Left kidney (tissue), 1 donor: ENCODE measurements at regions not wholly inside any gene's neighbourhood (a gene's known extent, or its start where the extent isn't known, plus 50 kb on each side); places are given as distances from the start of the nearest gene placed in this dataset.

Experiments
- DNase-seq: peaks from one replicate; pipeline ENCODE4 v3.0.0-alpha.2; 2013

DNA sequence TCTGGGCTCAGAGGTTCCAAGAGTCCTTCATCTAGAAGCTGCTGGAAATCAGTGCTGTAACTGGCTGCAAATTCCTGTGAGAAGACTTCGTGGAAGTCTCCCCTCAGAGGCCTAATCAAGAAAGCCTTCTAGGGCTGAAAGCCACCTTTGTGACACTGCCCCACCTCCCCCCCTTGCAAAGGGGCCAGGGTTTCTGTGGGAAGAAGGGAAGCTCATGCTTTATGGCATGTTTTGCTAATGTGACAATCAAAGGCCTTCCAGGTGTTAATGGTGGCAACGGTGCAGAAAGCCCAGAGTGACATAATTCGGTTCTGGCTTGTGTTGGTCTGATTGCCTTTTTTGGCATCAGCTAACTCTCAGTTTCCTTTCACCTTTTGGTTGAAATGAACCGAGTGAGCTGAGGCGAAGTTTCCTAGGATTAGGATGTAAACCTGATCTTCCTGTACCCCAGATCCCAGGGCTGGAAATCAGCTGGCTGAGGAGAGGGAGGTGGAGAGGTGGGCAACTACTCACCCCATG, 126.9 kb upstream of the TRIB2 start:
- no peak for DNase-seq

DNA sequence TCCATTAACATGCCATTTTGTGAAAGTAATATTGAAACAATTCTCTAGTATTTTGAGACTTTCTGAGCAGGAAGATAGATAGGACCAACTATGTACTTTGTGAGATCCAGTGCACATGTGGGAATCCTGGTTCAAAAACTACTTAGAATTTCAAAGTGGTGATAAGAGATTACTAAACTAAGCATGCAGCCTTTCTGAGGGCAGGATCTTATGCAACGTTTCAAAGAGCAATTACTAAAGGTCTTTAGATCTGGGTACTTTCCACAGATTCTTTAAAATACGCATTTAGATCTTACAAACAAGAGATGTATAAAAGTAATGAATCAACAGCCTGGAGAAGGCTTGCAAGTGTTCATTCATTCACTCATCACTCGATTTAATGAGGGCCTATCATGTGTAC, 124.4 kb upstream of the TRIB2 start:
- DNase-seq = no peak

DNA sequence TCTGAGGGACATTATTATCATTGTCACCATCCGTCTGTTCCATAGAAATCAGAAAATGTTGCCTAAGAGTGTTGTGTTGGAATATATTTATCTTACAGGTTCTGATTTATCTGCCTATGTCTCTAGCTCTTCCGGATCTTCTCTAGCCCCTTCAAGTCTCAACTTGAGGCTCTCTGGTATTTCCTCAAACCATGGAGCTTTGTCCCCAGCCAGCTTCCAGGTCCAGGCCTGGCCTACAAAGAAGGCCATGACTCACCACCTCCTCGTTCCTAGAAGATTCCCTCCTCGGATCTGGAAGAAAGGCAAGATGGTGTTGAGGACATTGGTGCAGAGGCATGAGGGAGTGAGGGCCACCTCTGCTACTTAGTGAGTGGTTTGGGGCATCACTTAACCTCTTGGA, 122.1 kb upstream of the TRIB2 start:
- DNase-seq = no peak

DNA sequence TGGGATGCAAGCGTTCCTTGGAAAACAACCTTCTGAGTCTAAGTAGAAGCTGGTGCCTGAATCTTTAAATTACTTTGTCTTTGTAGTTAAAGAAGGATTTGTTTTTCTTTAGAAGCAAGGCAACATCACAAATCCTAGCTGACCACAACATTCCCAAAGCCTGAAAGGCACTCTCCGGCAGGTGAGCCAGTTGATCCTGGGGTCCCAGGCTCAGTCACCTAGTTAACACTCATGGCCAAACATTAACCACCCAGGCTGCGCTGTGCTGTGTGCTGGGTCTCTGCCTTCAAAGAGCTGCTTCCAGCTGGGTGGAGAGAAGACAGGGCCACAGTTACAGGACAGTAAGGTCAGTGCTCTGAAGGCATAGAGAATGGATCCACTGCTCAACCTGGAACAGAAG, 120.0 kb upstream of the TRIB2 start:
- no peak for DNase-seq

DNA sequence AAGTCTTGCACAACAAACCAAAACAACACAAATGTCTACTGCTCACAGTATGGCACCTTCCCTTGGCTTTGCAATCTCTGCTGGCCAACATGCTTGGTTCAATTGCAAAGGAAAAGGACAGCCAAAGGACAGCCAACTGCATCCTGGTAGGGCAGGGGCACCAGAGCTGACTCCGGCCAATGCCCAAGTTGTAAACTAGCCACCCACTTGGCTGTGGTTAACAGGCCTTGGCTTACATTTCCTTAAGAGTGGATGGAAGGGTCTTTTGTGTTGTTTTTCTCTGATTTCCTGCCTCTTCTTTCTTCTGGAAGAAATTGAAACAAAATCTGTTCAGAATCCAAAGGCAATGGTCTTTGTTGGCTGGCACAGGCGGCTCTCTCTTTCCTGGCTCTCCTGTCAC, 119.1 kb upstream of the TRIB2 start:
- no peak for DNase-seq

DNA sequence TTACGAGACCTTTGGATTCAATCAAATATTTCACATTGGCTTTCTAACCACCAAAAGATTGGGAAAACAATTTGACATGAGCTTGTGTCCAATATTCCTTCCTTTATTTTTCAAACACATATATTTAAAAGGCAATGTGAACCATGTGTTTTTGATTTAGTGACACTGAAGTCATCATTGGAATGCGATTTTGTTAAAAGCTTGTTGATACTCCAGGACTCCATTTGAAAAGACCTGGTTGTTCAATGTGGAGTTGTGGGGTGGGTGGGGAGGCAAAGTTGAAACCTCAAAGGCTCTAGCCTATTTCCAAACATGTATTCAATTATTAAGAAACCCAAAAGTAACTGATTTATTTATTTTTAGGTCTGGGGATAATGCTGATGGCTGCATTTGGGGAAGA, 114.1 kb upstream of the TRIB2 start:
- DNase-seq = no peak

DNA sequence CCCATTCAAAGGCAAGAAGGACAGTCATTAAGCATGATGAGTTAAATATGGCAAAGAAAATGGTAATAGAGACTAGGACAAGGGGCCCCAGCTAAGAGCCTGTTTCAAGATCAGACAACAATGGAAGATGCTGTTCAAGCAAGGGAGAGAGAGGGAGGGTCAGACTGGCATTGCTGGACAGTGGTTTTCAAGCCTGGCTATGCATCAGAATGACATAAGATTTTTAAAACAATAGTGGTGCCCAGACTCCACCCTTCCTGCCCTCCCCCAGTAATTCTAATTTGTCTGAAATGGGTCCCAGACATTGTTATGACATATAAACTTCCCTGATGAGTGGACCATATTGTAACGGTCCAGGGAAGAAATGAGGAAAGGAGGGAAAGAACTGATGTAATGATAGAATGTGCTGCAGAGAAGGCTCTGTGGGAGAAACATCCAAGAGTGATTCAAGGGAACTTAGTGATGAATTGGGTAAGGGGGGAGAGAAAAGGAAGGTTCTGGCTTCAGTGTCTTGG, 112.9 kb upstream of the TRIB2 start:
- no peak for DNase-seq

DNA sequence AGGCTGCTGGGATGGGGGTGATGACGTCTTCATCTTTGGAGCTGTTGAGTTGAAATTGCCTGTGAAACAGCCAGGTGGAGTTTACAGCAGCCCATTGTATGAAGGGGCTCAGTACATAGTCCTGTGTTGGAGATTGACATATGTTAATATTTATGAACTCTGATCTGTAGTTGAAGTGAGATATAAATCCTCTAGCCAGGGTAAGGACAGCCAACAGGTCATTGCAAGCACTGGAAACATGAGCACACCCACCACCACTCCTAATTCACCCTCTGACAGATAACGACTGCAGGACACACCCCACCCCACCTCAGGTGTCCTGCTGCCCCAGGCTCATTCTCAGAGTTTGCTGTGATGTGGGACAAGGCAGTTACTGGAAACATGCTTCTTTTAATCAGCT, 112.4 kb upstream of the TRIB2 start:
- DNase-seq = no peak

DNA sequence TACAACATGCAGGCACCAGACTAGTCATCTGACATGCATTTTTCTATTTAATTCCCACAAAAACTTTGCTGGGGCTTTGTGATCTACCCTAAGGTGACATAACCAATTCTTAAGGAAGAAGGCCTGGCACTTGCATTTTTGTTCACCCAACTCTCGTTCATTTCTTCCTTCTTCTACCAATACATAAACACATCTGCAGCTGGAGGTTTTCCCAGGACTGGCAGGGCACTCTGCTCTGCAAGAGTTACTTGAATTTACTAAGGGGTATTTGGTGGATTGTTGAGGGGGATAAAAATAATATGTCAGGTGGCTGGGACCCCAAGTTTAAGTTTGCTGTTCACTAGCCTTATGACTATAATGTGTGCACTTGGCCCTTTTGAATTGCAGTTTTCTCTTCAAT, 111.4 kb upstream of the TRIB2 start:
- DNase-seq = no peak

DNA sequence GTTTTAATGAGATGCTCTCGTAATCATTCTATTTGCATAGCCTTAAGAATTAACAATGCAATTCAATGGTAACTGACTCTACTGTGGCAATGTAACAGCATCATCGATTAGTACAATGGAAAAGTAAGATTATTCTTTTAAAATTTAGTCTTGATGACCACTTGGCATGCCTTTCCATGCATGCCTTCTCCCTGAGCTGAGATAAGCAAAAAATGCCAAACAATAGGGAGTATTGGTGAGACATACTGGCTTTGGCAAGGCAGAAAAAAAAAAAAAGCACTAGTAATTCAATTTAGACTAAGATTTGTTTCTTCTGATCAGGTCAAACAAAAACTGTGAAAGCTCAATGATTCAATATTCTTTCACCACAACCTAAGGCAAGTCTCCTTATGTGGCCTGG, 110.8 kb upstream of the TRIB2 start:
- DNase-seq = no peak

DNA sequence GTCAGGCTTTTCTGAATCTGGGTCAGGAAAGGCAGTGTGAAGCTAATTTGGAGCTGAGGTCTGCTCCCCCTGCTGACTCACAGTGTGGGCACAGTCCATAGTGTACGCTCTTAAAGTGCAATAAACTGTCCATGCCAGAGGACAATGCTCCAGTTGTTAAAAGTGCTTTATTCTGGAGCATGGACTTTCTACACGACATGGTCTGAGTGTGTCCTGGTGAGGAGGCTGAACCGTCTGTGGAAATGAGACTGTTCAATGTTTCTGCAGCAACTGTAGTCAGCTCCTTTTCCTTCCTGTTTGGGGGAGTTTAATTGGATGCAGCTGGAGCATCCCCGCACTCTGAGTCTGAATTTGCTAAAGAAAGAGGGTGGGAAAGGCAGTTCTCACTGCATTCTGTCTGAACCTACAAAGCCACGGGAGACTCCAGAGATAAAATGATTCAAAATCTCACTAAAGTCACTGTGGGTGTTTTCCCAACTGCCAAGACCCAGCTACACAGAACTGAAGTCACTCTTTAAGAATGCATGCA, 110.2 kb upstream of the TRIB2 start:
- no peak for DNase-seq

DNA sequence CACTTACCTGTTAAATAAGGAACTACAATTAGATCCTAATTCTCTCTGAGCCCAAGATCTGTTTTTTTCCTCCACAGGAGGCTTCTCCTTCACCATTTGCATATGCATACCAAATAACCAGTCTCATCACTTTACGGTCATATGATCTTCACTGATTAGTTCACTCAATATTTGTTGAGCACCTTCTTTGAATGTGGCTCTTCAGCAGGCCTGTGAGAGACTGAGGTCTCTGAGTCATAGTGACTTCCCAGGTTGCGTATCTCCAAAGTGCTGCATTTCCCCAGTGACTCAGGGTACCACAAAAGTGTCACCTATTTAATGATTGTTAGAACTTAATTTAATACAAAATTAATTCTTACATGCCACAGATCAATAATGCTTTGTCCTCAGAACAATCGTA, 108.8 kb upstream of the TRIB2 start:
- DNase-seq = no peak

DNA sequence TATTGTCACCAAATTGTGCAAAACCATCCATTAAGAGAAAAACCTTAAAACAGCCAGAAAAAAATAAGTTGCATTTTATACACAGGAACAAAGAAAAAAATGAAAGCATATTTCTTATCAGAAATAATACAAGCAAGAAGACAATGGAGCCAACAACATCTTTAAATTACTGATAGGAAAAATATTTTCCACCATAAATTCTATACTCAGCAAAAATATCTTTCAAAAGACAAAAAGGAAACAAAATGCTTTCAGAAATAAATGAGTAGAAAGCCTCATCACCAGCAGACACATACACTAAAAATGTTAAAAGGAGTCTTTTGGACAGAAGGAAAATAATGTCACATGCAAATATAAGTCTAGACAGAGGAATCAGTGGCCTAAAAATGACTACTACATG, 106.4 kb upstream of the TRIB2 start:
- DNase-seq = no peak

DNA sequence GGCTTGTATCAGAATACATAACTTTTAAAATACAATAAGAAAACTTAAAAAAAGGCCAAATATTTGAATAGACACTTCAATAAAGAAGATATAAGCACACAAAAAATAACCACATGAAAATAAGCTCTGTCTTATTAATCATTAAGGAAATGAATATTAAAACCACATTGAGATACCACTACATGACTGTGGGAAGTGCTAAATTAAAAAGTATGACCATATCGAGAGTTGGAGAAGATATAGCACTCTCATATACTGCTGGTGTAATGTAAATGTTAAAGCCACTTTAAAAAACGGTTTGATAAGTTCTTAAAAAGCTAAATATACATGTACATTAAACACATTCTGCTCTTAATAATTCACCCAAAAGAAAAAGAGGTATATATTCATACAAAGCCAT, 104.6 kb upstream of the TRIB2 start:
- DNase-seq = no peak

DNA sequence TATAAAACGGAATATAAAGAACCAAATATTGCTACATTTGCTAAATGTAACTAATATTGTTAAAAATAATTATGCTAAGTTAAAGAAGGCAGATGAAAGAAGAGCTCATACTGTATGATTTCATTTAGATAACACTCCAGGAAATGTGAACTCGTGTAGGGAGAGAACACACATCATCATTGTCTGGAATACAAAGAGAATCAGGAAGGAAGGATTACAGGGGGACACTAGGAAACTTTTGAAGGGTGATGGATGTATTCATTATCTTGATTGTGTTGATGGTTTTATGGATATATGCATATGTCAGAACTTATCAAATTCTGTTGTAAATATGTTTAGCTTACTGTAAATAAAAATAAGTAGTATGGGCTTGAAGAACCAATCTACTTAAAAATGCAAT, 104.1 kb upstream of the TRIB2 start:
- no peak for DNase-seq

DNA sequence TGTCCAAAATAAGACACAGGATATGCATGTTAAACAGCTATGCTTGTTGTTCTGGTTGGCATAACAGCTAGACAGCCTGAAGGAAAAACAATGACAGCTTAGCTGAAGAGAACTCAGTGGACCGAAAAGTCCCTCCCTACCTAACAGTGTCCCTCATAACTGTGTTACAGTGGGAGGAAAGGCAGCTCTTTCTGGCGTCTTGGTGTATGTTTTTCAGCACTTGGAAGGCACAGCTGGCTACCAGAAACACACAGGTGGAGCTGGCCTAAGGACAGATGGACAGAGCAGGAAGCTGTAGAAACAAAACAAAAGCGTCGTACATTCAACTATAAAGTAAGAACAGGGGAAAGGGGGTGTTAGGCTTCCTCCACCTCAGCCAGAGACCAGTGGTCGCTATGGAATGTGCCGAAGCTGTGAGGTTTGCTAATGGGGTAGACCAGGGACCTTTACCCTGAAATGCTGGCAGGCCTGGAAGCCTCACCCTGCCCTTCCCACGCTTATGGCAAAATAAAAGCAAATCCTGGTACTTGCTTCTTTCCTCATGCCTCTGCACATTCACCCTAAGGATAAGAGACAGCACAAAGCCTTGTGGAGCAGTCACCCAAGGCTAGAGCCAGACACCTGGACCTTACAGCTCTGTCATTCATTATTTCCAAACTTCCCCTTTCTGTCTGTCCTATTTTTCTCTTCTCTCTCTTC, 103.5 kb upstream of the TRIB2 start:
- DNase-seq = peak; percentile 64

DNA sequence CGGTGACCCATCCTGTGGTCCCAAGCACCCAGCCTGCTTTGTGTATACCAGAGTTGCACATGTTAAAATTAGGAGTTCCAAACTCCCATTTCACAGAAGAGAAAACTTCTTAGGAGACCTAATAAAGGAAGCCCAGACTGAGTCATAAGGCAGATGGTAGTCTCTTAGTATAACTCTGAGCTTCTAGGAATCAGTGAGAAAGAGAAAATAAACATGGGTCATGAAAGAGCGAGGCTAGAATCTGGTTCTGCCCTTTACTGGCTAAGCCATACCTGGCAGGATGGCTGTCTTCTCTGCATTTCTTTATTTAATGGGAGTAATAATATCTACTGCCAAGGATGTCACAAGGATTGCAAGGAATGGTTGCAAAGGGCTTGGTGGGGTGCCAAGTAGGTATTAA, 101.2 kb upstream of the TRIB2 start:
- DNase-seq = no peak

DNA sequence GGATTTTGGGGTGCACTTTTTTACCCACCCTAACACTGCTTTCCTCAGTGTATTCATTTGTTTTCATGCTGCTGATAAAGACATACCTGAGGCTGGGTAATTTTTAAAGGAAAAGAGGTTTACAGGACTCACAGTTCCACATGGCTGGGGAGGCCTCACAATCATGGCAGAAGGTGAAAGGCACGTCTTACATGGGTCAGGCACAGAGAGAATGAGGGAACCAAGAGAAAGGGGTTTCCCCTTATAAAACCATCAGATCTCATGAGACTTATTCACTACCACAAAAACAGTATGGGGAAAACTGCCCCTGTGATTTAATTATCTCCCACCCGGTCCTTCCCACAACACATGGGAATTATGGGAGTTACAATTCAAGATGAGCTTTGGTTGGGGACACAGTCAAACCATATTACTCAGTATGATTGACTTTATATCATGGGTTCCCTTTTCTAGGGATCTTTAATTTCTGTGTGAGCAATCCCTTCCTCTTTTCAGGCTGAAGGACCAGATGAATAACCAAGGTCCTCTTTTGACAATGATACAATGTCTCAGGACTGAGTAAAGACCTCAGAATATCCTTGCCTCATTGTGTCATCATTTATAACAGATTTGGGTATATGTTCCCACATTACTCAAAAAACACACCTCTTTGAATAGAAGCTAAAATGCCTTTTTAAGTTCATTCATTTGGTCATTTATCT, 100.1 kb upstream of the TRIB2 start:
- no peak for DNase-seq

DNA sequence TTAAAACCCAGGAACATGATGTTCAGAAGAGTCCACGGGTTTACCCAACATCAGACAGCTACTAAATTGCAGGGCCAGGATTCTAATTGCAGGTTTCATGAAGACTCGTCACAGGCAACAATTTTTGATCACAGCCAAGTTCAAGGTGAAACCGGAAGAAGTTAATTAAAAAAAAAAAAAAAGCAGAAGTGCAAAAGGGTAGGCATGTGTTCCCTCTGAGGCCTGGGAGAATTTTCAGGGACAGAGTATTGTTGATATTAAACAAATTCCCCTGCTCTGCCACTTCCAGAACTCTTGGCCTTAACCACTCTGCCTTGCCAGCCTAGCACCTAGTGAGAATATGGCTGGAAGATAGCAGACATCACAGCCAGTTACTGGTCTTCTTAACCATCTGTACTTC, 99.4 kb upstream of the TRIB2 start:
- DNase-seq = no peak

DNA sequence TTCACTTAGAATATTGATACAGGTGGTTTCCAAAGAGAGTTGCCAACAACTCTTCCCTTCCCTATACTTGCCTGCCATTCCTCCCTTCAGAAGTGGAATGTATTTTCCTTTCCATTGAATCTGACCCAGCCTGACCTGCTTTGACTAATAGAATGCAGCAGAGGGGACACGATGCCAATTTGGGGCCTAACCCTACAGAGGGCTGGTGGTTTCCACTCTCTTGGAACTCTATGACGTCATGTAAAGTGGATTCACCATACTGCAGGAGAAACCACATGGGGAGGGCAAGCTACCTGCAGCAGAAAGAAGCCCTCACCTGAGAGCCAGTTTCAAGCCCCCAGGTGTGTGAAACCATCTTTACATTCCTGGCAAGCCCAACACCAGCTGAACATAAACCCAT, 98.9 kb upstream of the TRIB2 start:
- no peak for DNase-seq

DNA sequence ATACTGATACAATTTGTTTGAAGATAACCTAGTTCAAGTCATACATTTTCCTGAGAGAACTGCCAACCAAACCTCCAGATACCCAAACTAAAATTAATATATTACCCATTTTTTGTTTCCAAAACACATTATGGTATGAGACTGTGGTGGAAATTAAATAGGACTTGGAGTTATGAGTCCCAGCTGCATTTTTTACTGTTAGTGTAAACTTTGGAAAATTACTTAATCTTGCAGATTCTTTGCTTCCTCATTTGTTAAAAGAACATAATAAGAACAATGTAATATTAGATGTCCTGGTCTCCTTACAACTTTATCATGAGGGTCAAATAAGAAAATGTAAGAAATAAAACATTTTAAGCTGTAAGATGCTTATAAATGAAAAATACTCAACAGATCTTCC, 98.2 kb upstream of the TRIB2 start:
- no peak for DNase-seq

DNA sequence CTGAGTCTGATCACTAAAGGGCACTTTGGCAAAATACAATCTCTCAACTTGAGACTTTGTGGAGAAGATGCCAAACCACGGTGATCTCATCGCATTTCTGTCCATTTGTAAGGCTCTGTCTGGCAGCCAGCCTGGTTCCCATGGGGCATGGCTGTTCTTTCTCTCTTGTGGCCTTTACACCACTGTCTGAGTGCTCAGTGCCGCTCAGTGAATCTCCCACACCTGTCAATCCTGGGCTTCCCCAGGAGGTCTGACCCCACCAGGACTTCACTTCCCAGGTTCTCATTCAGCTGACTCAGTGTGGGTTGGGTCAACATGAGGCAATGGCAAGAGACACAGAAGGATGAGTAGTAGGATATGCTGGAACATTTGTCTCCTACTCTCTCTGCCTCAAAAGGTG, 96.8 kb upstream of the TRIB2 start:
- no peak for DNase-seq

DNA sequence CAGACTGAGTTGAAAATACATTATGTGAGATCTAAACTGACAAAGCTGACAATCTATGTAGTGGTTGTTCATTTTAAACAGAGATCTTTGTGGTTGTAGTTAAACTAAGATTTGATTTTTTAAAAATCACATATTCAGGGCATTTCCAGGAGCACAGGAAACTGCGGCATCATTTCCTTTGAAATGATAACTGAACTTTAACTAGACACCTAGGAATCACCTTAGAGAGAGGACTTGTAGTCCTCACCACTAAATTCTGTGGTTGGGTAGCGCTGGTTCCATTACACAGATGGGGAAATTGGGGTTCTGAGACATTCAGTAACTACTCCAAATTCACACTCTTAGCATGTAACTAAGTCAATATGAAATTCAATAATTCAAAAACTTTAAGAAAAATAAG, 96.0 kb upstream of the TRIB2 start:
- DNase-seq = no peak

DNA sequence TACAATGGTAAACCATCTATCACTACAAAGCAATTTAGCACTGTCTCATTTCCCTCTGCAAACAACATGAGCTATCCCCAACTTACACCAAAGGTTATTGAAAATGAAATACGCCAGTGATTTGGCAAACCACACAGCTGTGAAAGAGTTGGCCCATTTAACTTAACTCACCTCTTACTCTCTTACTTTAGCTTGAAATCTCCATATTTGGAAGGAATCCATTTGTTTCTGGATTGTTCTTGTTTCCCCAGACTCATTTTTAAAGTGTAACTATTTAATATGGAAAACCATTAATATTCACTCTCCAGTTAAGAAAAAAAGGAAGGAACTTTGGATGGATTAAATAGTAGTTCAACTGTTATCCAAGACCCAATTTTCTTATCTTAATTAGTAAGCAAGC, 93.7 kb upstream of the TRIB2 start:
- no peak for DNase-seq
